WERI-Rb-1 (cell line): ENCODE measurements at regions not wholly inside any gene's neighbourhood (a gene's known extent, or its start where the extent isn't known, plus 50 kb on each side); places are given as distances from the start of the nearest gene placed in this dataset.
"Not testable (repeated sequence)": the region's sequence is repeated elsewhere in the genome, so short reads cannot be mapped to it uniquely, and the experiment has no call there.

Experiments
- DNase-seq: peaks from one replicate; pipeline ENCODE4 v3.0.0-alpha.2; 2020
- H3K27ac ChIP-seq: fragments of 250-450 bp; sonication (Bioruptor Pico); 2 replicates; pipeline ENCODE4 v1.5.1; 2020; ENCODE audit warnings: mild to moderate bottlenecking, moderate library complexity
- H3K27me3 ChIP-seq: fragments of 250-450 bp; sonication (Bioruptor Pico); 2 replicates; pipeline ENCODE4 v1.5.1; 2021; ENCODE audit warnings: mild to moderate bottlenecking, low read depth, moderate library complexity; ENCODE audit not compliant: insufficient read depth, severe bottlenecking
- H3K36me3 ChIP-seq: fragments of 250-450 bp; sonication (Bioruptor Pico); 2 replicates; pipeline ENCODE4 v1.5.1; 2020; ENCODE audit warnings: mild to moderate bottlenecking, moderate library complexity
- H3K4me3 ChIP-seq: 2 replicates; pipeline ENCODE4 v1.5.1; 2011; ENCODE audit warnings: low read depth, mild to moderate bottlenecking, control low read depth, low read length
- H3K9me3 ChIP-seq: fragments of 250-450 bp; sonication (Bioruptor Pico); 2 replicates; pipeline ENCODE4 v1.5.1; 2021; ENCODE audit warnings: mild to moderate bottlenecking, moderate library complexity; ENCODE audit not compliant: severe bottlenecking
- TF ChIP-seq, protein P1 (sequence below): IDR thresholded peaks from 2 replicates; pipeline ENCODE4 v1.5.1; 2011; ENCODE audit warnings: low read depth, mild to moderate bottlenecking, control low read depth, inconsistent platforms, low read length

DNA sequence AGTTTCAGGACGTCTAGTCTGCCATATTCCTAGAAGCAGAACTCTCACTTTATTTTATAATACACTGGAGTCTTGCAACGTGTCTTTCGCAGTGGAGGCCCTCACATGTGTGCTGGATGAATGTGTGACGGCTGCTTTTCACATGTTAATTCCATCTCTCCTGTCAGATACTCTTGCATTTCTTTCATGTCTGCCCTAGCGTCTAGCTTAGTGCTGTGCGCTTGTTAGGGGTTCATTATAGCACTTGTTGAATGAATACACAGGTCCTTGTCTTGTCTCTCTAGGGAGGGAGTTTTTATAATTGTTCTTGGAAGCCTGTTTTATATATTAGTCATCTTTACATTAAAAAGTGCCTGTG lies 94.4 kb downstream of the MAP3K8 start:
- TF ChIP-seq, protein P1, sequence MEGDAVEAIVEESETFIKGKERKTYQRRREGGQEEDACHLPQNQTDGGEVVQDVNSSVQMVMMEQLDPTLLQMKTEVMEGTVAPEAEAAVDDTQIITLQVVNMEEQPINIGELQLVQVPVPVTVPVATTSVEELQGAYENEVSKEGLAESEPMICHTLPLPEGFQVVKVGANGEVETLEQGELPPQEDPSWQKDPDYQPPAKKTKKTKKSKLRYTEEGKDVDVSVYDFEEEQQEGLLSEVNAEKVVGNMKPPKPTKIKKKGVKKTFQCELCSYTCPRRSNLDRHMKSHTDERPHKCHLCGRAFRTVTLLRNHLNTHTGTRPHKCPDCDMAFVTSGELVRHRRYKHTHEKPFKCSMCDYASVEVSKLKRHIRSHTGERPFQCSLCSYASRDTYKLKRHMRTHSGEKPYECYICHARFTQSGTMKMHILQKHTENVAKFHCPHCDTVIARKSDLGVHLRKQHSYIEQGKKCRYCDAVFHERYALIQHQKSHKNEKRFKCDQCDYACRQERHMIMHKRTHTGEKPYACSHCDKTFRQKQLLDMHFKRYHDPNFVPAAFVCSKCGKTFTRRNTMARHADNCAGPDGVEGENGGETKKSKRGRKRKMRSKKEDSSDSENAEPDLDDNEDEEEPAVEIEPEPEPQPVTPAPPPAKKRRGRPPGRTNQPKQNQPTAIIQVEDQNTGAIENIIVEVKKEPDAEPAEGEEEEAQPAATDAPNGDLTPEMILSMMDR, result no peak
- H3K4me3 ChIP-seq, result no peak overlapping the region
- no peaks in the 10 kb centered on the region for H3K27me3 ChIP-seq
- H3K9me3 ChIP-seq, result no peaks in the 10 kb centered on the region
- no peak overlapping the region for H3K27ac ChIP-seq
- no peaks in the 10 kb centered on the region for H3K36me3 ChIP-seq
- DNase-seq, result no peak

DNA sequence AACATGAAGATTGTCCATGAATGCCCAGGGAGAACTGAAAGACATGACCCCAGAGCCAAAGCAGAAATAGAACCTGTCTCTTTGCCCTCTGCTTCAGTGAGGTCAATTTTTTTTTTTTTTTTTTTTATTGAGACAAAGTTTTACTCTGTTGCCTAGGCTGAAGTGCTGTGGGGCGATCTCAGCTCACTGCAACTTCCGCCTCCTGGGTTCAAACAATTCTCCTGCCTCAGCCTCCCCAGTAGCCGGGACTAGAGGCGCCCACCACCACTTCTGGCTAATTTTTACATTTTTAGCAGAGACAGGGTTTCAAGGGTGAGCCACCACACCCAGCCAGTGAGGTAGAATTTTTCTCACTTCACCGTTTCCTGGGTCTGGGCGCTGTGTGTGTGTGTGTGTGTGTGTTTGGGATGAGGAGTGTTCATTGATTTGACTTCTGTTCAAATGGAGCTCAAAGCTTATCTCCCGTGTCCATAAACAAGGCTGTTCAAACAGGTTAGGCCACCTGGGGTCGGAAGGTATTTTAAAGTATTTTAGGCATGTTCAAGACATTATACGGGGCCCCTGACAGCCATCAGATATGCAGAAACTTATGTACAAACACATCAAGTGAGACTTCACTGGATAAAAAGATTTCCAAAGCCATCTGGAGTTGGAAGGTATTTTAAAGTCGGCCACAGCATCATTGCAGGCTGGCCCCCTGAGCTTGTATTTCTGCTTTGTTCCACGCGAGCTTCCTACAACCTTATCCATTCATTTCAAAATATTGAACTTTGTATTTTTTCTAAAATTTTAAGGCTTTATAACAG lies 93.8 kb downstream of the MAP3K8 start:
- Histone ChIP-seq H3K4me3 (no peak overlapping the region), H3K27ac (no peak overlapping the region), H3K27me3 (no peaks in the 10 kb centered on the region), H3K36me3 (no peaks in the 10 kb centered on the region), H3K9me3 (no peaks in the 10 kb centered on the region)
- no peak for DNase-seq
- TF ChIP-seq, protein P1, result no peak

DNA sequence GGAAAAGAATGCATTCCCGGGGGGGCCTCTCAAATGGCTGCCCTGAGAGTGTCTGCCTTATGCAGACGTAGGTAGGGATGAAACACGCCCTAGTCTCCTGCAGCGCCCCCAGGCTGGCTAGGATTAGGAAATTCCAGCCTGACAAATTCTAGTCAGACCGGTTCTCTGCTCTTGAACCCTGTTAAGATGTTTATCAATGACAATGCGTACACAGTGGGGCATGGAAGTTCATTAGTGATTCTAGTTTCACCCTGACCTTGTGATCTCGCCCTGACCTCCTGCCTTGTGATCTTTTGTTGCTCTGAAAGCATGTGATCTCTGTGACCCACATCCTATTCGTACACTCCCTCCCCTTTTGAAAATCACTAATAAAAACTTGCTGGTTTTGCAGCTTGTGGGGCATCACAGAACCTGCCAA lies 88.7 kb downstream of the MAP3K8 start:
- not testable (repeated sequence) for H3K4me3 ChIP-seq, H3K27ac ChIP-seq, DNase-seq

DNA sequence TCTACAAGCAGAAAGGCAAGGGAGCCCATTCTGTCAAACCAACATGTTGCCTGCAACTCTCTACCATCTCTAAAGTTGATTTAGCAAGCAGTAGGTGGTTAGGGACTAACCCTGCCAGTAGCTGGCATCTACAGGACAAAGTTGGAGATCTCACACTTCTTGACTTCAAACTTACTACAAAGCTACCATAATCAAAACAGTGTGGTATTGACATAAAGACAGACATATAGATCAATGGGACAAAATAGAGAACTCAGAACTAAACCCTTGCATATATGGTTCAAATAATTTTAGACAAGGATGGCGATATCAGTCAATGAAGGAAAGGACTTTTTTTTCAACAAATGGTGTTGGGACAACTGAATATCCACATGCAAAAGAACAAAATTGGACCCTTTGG lies 84.9 kb downstream of the MAP3K8 start:
- no peaks in the 10 kb centered on the region for H3K27me3 ChIP-seq
- H3K27ac ChIP-seq, result no peak overlapping the region
- no peak overlapping the region for H3K4me3 ChIP-seq
- H3K9me3 ChIP-seq, result no peaks in the 10 kb centered on the region
- no peak for DNase-seq
- TF ChIP-seq, protein P1, result no peak
- no peaks in the 10 kb centered on the region for H3K36me3 ChIP-seq

More for the DNA sequence above, 88.7 kb downstream of the MAP3K8 start:
- H3K27me3 ChIP-seq, H3K36me3 ChIP-seq, H3K9me3 ChIP-seq: not testable (repeated sequence)
